ENCODE measurements at regions not wholly inside any gene's neighbourhood (a gene's known extent, or its start where the extent isn't known, plus 50 kb on each side); places are given as distances from the start of the nearest gene placed in this dataset.

DNA sequence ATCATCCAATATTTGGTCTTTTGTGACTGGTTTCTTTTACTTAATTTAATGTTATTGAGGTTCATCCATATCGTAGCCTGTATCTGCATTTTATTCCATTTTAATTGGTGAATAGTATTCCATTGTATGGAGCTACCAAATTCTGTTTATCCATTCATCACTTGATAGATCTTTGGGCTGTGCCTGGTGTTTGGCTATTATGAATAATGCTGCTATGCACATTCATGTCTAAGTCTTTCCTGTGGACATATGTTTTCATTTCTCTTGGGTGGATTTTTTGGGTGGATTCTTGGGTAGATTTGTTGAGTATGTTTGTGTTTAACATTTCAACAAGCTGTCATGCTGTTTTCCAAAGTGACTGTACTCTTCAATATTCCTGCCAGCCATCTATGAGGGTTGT lies 52.5 kb upstream of the NEDD4L start:
- TF ChIP-seq, protein P1, sequence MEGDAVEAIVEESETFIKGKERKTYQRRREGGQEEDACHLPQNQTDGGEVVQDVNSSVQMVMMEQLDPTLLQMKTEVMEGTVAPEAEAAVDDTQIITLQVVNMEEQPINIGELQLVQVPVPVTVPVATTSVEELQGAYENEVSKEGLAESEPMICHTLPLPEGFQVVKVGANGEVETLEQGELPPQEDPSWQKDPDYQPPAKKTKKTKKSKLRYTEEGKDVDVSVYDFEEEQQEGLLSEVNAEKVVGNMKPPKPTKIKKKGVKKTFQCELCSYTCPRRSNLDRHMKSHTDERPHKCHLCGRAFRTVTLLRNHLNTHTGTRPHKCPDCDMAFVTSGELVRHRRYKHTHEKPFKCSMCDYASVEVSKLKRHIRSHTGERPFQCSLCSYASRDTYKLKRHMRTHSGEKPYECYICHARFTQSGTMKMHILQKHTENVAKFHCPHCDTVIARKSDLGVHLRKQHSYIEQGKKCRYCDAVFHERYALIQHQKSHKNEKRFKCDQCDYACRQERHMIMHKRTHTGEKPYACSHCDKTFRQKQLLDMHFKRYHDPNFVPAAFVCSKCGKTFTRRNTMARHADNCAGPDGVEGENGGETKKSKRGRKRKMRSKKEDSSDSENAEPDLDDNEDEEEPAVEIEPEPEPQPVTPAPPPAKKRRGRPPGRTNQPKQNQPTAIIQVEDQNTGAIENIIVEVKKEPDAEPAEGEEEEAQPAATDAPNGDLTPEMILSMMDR (conservative IDR thresholded peaks at IDR 0.05) = no peak
- no peak for TF ChIP-seq ZFX (IDR thresholded peaks at IDR 0.05)
- H3K27ac ChIP-seq = no peak overlapping the region

DNA sequence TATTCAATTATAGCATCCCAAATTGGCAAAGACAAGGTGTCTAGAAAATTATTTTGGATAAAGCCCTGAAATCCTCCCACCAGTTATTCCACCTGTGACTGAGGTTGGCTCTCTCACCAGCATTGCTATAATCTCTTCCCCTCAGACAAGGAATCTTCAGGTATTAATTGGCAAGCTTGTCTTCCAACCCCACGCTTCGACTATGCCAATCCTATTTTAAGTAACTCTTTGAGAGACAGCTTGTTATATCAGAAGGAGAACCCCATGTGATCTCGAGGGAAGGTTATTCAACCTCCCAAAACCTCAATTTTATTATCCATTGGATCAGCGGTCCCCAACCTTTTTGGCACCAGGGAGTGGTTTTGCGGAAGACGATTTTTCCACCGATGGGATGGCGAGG lies 54.5 kb upstream of the NEDD4L start:
- no peak for TF ChIP-seq ZFX (IDR thresholded peaks at IDR 0.05)
- TF ChIP-seq, protein P1 (conservative IDR thresholded peaks at IDR 0.05) = no peak
- no peak overlapping the region for H3K27ac ChIP-seq

DNA sequence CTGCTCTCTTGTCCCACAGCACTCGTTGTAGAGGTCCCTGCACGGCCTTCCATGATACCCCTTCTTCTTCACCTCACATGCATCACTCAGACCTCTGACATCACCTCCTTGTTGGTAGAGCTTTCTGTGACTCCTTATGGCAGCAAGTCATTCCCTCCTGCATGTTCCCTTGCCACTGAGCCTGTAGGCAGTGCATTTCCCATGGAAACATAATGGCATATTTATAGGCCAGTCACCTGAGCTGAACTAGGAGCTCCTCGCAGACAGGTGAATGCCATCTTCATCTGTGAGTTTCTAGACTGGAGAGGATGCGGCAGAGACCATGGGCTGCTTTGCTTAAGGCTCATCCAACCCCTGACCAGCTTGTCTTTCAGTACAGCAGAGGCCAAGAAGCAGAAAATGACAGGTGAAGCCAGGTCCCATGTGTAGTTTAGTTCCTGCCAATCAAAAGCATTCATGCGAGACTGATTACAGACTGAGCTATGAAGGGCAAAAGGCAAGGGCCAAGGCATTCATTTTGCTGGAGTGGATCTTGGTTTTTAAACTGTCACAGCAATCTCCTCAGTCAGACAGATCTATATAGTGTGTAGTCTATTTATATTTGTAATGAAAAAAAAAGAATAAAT lies 59.4 kb upstream of the NEDD4L start:
- TF ChIP-seq, protein P1 (conservative IDR thresholded peaks at IDR 0.05) = no peak
- no peak for TF ChIP-seq ZFX (IDR thresholded peaks at IDR 0.05)
- H3K27ac ChIP-seq = no peak overlapping the region

DNA sequence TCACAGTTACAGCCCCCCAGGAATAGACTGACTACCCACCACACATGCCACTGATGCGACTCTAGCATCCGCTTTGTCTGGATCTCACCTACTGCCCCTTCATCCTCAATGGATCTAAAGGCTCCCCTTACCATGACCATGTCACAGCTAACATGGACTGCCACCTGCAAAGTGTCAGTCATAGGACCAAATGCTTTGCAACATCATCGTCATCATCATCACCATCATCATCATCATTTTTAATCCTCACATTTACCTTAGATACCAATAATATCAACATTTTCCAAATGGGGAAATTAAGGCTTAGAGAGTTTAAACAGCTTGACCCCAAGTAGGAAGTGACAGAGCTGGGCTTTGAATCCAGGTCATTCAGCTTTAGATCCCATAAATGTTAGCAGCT lies 60.1 kb upstream of the NEDD4L start:
- TF ChIP-seq, protein P1 (conservative IDR thresholded peaks at IDR 0.05) = no peak
- TF ChIP-seq ZFX (IDR thresholded peaks at IDR 0.05) = no peak
- no peak overlapping the region for H3K27ac ChIP-seq

DNA sequence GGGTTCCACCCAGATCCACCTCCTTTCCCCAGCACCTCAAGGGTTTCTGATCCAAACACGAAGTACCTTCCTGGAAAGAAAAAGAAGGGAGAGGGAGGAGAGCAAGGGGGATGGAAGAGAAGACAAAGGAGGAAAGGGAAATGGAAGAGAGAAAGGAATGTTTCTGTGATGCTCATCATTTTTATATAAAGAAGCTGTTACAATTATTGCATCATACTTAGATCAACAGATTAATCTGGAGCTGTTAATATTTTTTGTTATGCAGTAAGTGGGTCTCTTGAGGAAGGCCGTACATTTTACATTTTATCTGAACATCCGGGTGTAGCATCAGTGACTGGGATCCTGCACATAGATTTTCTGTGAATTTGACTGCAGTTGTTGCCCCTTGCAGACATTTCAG lies 60.6 kb upstream of the NEDD4L start:
- TF ChIP-seq, protein P1 (conservative IDR thresholded peaks at IDR 0.05) = no peak
- TF ChIP-seq ZFX (IDR thresholded peaks at IDR 0.05) = no peak

DNA sequence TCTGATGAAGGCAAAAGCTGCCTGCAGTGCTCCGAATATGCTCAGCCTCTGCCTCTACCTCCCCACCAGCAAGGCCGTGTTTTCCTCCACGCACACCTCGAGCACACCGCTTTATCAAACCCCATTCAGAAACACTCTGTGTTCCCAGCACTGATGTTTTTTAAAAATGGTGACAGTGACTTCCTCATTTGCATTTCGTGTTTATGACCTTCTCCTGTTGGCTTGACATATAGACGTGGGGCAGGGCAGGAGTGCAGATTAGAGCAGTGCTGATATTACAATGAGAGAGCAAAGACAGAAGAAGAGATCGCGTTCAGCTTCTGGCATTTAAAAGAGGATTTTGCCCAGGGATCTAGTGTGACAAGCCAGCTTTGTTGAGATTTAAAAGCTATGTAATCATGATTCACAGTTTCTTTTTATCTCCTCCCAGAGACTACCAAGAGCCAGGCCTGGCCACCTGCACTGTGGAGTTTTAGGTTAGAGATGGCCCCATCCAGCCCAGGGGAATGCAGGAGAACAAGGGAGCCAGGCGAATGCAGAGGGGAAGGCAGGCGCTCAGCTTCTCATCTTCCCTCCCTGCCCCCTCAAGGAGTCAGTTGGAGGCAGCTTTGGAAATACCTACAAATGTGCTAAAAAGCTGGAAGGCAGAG lies 61.5 kb upstream of the NEDD4L start:
- H3K27ac ChIP-seq = no peak overlapping the region
- TF ChIP-seq, protein P1 (conservative IDR thresholded peaks at IDR 0.05) = no peak
- no peak for TF ChIP-seq ZFX (IDR thresholded peaks at IDR 0.05)

More for the DNA sequence above, 60.6 kb upstream of the NEDD4L start:
- no peak overlapping the region for H3K27ac ChIP-seq

DNA sequence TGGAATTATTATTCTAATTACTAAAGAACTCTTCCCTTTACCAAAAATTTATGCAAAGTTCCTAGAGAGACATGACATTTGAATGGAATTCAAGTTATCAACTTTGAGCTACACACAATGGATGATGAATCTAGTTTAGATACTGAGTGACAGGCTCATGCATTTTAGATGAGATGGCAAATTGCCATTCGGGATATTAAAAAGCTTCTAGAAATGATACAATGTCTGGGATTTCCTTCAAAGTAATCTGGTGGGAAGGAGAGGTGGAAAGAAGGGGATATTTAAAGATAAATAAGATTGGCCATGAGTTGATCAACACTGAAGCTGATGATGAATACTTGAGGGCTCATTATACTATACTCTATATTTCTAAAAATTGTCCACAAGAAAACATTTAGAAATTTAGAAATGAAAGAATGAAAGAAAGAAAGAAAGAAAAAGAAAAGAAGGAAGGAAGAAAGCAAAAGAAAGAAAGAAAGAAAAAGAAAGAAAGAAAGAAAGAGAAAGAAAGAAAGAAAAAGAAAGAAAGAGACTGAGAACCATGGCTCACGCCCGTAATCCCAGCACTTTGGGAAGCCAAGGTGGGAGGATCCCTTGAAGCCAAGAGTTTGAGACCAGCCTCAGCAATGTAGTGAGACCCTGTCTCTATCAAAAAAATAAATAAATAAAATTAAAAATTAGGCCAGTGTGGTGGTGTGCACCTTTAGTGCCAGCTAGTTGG lies 62.6 kb upstream of the NEDD4L start:
- TF ChIP-seq, protein P1 (conservative IDR thresholded peaks at IDR 0.05) = no peak
- no peak for TF ChIP-seq ZFX (IDR thresholded peaks at IDR 0.05)
- H3K27ac ChIP-seq = no peak overlapping the region

Data from C4-2B (cell line).